Immature natural killer cell (primary cell): ENCODE measurements at regions not wholly inside any gene's neighbourhood (a gene's known extent, or its start where the extent isn't known, plus 50 kb on each side); places are given as distances from the start of the nearest gene placed in this dataset.

Experiments
- DNase-seq, 3 donors: peaks; one replicate each; pipeline ENCODE4 v3.0.0; 2022; ENCODE audit warnings: mixed read lengths in 1 of 3
- H3K27ac Mint-ChIP-seq, 6 donors: one replicate each; pipeline ENCODE4 v1.8.0; 2020; ENCODE audit warnings: mixed read lengths in 6 of 6, mild to moderate bottlenecking in 5 of 6, inconsistent platforms in 4 of 6, moderate library complexity in 3 of 6
- H3K27me3 Mint-ChIP-seq, 3 donors: one replicate each; pipeline ENCODE4 v1.8.0; 2020 to 2021; ENCODE audit warnings: low read depth in 3 of 3, mild to moderate bottlenecking in 3 of 3, mixed read lengths in 3 of 3, moderate library complexity in 3 of 3, inconsistent platforms in 1 of 3
- H3K36me3 Mint-ChIP-seq, 3 donors: one replicate each; pipeline ENCODE4 v1.8.0; 2020; ENCODE audit warnings: mixed read lengths in 3 of 3, inconsistent platforms in 2 of 3, mild to moderate bottlenecking in 2 of 3
- H3K4me1 Mint-ChIP-seq, 2 donors: one replicate each; pipeline ENCODE4 v1.8.0; 2020; ENCODE audit warnings: inconsistent platforms in 2 of 2, mild to moderate bottlenecking in 2 of 2, mixed read lengths in 2 of 2, moderate library complexity in 1 of 2
- H3K4me3 Mint-ChIP-seq, 5 donors: one replicate each; pipeline ENCODE4 v1.8.0; 2020; ENCODE audit warnings: mild to moderate bottlenecking in 5 of 5, mixed read lengths in 5 of 5, inconsistent platforms in 3 of 5, moderate library complexity in 3 of 5
- H3K9me3 Mint-ChIP-seq, 6 donors: one replicate each; pipeline ENCODE4 v1.8.0; 2020; ENCODE audit warnings: mild to moderate bottlenecking in 6 of 6, mixed read lengths in 6 of 6, inconsistent platforms in 4 of 6, moderate library complexity in 3 of 6

DNA sequence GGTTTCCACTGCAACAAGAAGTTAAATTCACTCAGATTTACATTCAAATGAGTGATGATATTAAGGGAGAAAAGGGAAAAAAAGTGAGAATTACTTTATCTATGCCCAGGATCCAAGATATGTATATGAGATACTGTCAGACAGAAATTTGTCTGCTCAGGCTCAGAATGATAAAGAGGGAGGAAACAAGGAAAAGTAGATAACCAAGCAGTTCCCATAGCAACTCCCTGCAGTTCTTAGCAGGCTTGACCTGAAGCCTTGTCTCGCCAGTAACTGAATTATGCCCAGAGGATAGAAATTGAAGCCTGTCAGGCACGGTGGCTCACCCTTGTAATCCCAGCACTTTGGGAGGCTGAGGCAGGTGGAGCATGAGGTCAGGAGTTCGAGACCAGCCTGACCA lies 304.4 kb downstream of the TLE1 start:
- Mint-ChIP-seq H3K27me3 (peaks cover 0 to 3% (median 0%) of the 10 kb centered on the region in 3 donors), H3K9me3 (no peaks in the 10 kb centered on the region), H3K27ac (no peak overlapping the region), H3K4me1 (peaks cover 2 to 10% of the 10 kb centered on the region in 2 donors), H3K36me3 (no peaks in the 10 kb centered on the region), H3K4me3 (no peak overlapping the region)
- DNase-seq: no peak

DNA sequence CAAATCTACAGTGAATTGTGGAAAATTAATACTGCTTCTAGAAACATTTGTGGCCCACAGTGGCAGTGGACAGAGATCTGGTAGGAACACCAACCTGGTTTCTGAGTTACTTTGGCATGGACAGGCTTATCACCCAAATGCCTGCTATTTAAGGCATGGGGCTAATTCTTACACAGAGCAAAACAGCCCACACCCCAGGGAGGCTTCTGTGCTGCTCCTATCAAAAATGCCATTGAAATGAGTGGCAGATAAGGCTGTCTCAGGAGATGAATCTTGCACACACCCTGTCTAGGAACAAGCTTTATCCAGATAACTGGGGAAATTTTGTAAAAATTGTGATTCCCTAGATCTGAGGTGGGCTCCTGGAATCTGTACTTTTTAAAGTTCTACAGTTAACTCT lies 307.1 kb downstream of the TLE1 start:
- H3K27me3 Mint-ChIP-seq: peaks cover 0 to 3% (median 0%) of the 10 kb centered on the region in 3 donors
- H3K4me3 Mint-ChIP-seq: no peak overlapping the region
- no peak for DNase-seq
- H3K9me3 Mint-ChIP-seq: peaks cover 0 to 2% (median 0%) of the 10 kb centered on the region in 6 donors
- no peaks in the 10 kb centered on the region for H3K36me3 Mint-ChIP-seq
- no peak overlapping the region for H3K27ac Mint-ChIP-seq
- peaks cover 2 to 10% of the 10 kb centered on the region in 2 donors for H3K4me1 Mint-ChIP-seq

DNA sequence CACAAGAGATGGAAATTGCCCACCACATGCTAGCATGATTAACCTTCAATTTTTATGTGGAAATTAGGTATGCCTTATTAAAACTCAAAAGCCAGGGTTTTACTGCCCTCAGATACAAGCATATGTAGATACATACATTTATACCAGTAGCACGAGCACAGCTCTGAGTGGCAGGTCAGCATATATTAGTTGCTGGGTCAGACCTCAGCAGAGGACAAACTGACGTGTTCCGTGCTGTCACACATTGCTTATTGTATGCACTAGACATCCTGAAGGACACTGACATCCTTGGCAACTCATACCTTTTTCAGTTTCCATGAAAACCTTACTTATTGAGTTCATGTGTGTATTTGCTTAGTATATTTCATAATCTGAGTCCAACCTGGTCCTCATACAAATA lies 307.7 kb downstream of the TLE1 start:
- H3K27me3 Mint-ChIP-seq: peaks cover 0 to 3% (median 0%) of the 10 kb centered on the region in 3 donors
- H3K36me3 Mint-ChIP-seq: no peaks in the 10 kb centered on the region
- DNase-seq: no peak
- no peak overlapping the region for H3K4me3 Mint-ChIP-seq
- H3K4me1 Mint-ChIP-seq: peaks cover 2 to 10% of the 10 kb centered on the region in 2 donors
- H3K27ac Mint-ChIP-seq: no peak overlapping the region
- peaks cover 0 to 2% (median 0%) of the 10 kb centered on the region in 6 donors for H3K9me3 Mint-ChIP-seq

DNA sequence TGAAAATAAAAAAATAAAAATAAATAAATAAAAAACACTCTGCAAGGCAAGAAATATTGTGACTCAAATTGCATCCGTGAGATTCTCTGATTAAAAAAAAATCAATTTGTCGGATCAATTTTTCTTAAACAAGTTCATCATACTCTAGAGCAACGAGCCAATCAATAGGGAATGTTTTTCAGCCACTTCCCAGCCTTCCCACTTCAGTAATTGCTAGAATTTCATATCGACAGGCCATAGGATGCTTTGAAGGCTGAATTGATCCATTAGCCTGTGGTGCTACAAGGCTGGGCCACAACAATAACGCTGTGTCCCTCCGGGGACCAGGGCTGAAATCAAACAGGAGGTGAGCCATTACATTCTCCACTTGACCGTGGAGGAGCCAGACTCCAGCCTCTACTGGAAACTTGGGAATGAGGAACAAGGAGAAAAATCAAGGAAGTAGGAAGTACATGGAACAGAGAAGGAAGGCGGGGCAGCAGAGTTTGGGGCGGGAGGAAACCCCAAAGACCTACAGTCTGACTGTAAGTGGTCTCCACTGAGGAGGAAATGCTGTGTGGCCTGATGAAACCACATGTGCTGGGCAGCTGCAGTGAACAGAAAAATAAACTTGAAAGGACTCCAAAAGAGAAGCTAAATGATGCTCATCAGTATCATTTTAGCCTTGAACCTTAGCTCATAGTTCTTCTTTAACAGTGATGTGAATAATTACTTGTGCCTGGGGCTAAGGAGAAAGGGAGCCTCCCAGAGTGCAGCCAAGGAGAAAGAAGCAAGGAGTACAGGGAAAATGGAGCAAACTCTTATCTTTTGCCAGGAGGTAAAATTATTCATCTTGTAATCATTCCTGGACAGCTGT lies 308.6 kb downstream of the TLE1 start:
- peaks cover 0 to 2% (median 0%) of the 10 kb centered on the region in 6 donors for H3K9me3 Mint-ChIP-seq
- H3K27ac Mint-ChIP-seq: no peak overlapping the region
- H3K36me3 Mint-ChIP-seq: no peaks in the 10 kb centered on the region
- peaks cover 2 to 10% of the 10 kb centered on the region in 2 donors for H3K4me1 Mint-ChIP-seq
- DNase-seq: no peak
- H3K4me3 Mint-ChIP-seq: no peak overlapping the region
- peaks cover 0 to under 1% (median 0%) of the 10 kb centered on the region in 3 donors for H3K27me3 Mint-ChIP-seq

DNA sequence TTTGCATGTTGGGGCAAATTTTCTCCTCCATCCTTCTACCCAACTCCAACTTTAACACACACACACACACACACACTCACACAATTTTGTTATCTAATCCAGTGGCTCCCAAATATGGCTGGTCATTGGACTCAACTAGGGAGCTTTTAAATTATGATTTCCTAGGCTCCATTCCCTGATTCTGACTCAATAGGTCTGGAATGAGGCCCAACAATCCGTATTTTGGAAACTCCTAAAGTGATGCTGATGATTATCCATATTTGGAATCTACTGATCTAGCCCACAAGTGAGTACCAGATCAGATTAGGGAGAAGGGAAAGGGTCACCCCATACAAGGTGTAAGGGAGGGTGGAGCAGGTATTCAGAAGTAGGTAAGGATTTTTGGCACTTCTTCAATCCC lies 309.7 kb downstream of the TLE1 start:
- H3K27ac Mint-ChIP-seq: no peak overlapping the region
- H3K36me3 Mint-ChIP-seq: no peaks in the 10 kb centered on the region
- DNase-seq: no peak
- H3K4me3 Mint-ChIP-seq: no peak overlapping the region
- H3K4me1 Mint-ChIP-seq: peaks cover 2 to 10% of the 10 kb centered on the region in 2 donors
- H3K9me3 Mint-ChIP-seq: peaks cover 0 to 2% (median 0%) of the 10 kb centered on the region in 6 donors
- peaks cover 0 to 4% (median 0%) of the 10 kb centered on the region in 3 donors for H3K27me3 Mint-ChIP-seq

DNA sequence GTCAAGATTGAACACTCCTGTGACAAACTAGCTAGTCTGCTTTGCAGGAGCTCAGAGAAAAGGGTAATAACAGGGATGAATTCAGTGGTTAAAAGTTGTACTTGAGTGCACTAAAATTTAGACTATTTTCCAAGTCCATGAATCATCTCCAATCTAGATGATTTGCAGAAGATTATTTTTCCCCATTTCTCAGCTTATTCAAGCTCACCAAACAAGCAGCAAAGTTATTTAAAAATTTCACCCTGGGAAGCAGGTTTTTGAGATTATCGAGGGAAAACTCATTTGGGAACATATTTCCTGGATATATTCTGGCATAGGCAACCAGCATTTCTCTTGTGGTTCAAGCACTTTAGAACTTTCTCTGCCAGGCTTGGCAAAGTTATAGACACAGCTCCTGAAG lies 311.4 kb downstream of the TLE1 start:
- Mint-ChIP-seq H3K4me3 (no peak overlapping the region), H3K9me3 (peaks cover 0 to 2% (median 0%) of the 10 kb centered on the region in 6 donors), H3K36me3 (no peaks in the 10 kb centered on the region), H3K27me3 (peaks cover 0 to 4% (median 0%) of the 10 kb centered on the region in 3 donors), H3K4me1 (peaks cover 2 to 10% of the 10 kb centered on the region in 2 donors), H3K27ac (no peak overlapping the region)
- no peak for DNase-seq

DNA sequence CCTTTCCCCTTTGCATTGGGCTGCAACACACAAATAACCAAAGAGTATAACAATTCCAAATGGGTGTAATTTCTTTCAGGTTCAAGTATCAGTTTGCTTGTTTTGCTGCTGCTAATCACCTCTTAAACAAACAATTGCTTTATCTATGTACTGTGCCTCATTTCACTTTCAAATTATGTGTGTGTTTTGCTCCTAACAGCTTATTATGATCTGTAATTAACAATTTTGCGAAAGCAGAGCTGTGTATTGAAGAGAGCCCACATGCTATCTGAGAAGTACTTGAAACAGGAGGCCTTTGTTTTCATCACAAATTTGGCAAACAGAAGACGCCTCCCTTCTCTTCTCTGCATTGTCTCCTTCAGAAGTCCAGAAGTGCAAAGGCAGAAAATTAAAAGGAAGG lies 312.0 kb downstream of the TLE1 start:
- Mint-ChIP-seq H3K27ac (no peak overlapping the region), H3K9me3 (peaks cover 0 to 2% (median 0%) of the 10 kb centered on the region in 6 donors), H3K4me3 (no peak overlapping the region), H3K36me3 (no peaks in the 10 kb centered on the region), H3K27me3 (peaks cover 0 to 4% (median 0%) of the 10 kb centered on the region in 3 donors), H3K4me1 (peaks cover 2 to 10% of the 10 kb centered on the region in 2 donors)
- no peak for DNase-seq

DNA sequence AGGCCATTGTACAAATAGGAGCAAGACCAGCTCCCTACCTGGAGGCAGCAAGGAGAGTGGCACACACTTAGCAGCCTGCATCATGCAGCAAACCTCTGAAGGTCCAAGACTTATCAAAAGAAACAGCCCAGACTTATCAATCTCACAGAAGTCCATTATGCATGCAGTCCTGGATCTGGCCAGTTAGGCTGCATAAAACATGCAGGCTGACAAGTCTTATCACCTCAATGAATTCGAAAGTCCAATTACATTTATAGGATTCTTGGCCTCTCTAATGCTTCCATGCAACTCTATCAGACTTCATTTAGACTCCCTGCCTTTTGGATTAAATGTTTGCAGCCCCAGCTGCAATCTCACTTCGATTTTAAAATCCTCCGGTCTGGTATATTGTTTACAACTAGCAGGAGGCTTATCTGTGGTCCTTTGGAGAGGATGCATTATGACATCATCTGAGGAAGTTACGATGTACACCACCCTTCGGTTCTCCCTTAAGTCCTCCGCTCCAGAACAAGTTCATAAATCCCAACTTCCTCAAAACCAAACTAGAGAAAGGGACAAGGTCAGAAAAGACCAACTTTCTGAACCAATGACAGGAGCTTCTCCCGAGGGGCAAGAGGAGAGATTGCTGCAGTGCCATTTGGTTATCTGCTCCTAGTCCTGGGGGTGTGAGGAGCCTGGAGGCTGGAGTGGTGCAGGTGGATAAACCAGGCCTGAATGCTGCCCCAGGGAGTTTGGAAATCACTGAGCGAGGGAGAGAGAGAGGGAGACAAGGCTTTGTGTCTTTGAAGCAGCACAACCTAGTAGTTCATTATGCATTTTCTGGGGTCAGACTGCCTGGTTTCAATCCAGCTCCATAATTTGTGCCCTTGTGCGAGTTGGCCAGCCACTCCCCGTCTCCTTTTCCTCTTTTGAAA lies 313.9 kb downstream of the TLE1 start:
- H3K36me3 Mint-ChIP-seq: no peaks in the 10 kb centered on the region
- no peak for DNase-seq
- no peak overlapping the region for H3K27ac Mint-ChIP-seq
- peaks cover 0 to 4% (median 0%) of the 10 kb centered on the region in 3 donors for H3K27me3 Mint-ChIP-seq
- H3K9me3 Mint-ChIP-seq: peaks cover 0 to 2% (median 0%) of the 10 kb centered on the region in 6 donors
- no peak overlapping the region for H3K4me3 Mint-ChIP-seq
- peaks cover 0 to under 1% of the 10 kb centered on the region in 2 donors for H3K4me1 Mint-ChIP-seq

DNA sequence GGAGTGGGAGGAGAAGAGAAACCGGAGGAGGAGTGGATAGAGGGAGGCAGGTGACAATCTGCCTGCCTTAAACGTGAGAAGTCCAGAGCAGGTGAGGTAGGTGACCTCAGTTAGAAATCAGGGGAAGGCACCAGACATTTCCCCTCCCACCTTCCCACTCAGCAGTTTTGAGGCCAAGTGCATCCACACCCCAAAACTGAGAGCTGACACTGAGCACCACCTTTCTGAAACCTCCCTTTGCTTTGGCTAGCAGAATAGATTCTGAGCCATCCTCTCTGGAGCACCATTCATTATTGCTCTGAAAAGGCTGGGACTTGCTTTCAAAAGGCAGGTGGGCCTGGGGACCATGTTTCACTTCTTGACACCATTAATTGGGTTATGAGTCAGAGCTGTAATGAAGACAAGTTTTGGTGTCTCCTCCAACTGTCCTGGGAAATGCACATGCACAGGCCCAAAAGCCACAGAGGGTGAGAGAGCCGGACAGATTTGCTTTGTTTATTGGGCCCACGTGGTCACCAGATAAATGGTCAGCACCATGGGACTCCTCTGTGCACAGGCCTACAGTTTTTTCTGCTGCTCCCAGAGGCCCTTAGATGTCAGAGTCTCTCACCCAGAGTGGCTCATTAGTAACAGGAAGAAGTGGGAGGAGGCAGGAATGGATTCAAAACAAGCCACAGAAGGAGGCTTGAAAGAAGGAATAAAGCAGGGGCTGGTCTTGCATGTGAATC lies 314.7 kb downstream of the TLE1 start:
- H3K4me3 Mint-ChIP-seq: no peak overlapping the region
- H3K27ac Mint-ChIP-seq: no peak overlapping the region
- no peaks in the 10 kb centered on the region for H3K36me3 Mint-ChIP-seq
- no peak for DNase-seq
- no peaks in the 10 kb centered on the region for H3K4me1 Mint-ChIP-seq
- peaks cover 0 to 2% (median 0%) of the 10 kb centered on the region in 6 donors for H3K9me3 Mint-ChIP-seq
- H3K27me3 Mint-ChIP-seq: peaks cover 0 to 4% (median 0%) of the 10 kb centered on the region in 3 donors

DNA sequence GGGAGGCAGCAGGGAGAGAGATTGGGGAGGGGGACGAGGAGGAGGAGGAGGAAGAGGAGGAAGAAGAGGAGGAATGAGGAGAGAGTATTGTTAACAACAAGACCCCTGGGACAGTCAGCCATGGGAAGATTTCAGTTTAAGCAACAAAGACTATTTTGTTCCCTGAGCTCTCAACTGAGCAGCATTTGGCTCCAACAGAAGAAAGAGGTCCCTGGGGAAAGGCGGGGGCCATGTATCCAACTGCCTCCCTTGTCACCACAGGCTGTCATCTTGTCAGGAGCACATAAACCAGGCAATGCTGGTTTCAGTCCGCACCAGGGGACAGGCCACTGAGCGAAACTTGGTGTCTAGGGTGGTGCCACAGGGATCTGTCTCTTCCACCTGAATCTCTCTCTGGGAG lies 316.1 kb downstream of the TLE1 start:
- no peak overlapping the region for H3K4me3 Mint-ChIP-seq
- H3K36me3 Mint-ChIP-seq: no peaks in the 10 kb centered on the region
- H3K9me3 Mint-ChIP-seq: no peaks in the 10 kb centered on the region
- no peak overlapping the region for H3K27ac Mint-ChIP-seq
- no peak for DNase-seq
- H3K27me3 Mint-ChIP-seq: peaks cover 0 to 4% (median 0%) of the 10 kb centered on the region in 3 donors
- H3K4me1 Mint-ChIP-seq: no peaks in the 10 kb centered on the region

DNA sequence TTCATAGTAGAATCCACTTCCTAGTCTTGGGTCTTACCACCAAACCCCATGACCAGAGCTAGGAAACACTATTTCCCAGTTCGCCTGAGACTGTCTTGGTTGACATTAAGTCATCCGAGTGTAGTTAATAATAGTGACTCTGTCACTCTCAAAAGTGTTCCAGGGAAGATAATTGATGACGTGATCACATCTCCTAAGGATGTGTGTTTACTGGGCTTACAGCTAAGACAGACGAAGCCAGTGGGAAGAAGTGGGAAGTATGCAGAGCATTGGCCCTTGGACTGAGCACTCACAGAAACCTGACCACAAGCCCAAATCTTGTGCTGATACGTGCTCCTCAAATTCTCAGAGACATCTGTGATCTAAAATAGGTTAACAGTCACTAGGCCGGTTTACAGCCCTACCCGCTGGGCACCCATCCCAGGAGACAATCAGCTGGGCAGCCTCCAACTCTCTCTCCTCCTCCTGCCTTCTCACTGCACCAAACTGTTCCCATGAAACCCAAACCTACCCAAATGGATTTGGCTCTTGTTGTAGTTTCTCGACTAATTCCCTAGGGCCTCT lies 316.6 kb downstream of the TLE1 start:
- Mint-ChIP-seq H3K27me3 (peaks cover 0 to 4% (median 1%) of the 10 kb centered on the region in 3 donors), H3K9me3 (no peaks in the 10 kb centered on the region), H3K27ac (no peak overlapping the region), H3K4me1 (no peaks in the 10 kb centered on the region), H3K36me3 (no peaks in the 10 kb centered on the region), H3K4me3 (no peak overlapping the region)
- DNase-seq: no peak

DNA sequence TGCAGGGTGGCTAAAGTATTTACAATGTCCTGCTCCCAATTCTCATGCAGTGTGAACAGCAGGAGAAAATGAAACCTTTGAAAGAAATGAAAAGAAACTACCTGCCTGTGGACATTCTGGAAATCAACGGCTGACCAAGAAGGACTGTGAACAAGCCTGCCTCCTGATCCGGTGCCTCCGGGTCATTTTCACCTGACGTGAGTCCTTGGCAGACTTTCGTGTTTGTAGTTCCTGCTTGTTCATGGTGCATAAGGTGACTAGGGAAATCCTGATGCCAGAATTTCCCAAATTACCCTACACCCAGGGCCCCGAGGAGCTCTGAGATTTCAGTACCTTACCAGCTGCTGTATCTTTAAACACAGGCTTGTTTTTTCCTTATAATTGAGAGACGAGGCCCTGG lies 317.5 kb downstream of the TLE1 start:
- no peak overlapping the region for H3K27ac Mint-ChIP-seq
- no peaks in the 10 kb centered on the region for H3K4me1 Mint-ChIP-seq
- no peaks in the 10 kb centered on the region for H3K36me3 Mint-ChIP-seq
- peaks cover 0 to 2% (median 0%) of the 10 kb centered on the region in 6 donors for H3K9me3 Mint-ChIP-seq
- peaks cover 0 to 4% (median 1%) of the 10 kb centered on the region in 3 donors for H3K27me3 Mint-ChIP-seq
- no peak overlapping the region for H3K4me3 Mint-ChIP-seq
- no peak for DNase-seq

DNA sequence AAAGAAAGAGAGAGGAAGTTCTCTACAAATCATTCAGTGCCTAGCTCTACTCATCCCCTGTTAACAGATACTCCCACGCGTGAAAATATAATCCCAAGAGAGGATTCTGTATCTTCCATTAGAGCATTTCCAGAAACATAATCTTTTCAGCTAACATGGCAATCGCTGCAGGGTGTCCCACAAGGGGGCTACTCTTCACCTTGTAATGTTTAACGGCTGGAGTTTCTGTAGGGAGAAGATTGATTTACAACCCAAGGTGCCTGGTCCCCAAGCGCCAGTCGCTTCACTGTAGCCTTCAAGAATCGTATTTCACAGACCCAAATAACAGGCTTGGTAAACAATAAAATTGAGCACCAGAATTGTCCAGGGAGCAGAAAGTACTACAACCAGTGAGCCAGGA lies 318.7 kb downstream of the TLE1 start:
- Mint-ChIP-seq H3K27ac (no peak overlapping the region), H3K4me1 (no peaks in the 10 kb centered on the region), H3K4me3 (no peak overlapping the region), H3K9me3 (peaks cover 0 to 5% (median under 1%) of the 10 kb centered on the region in 6 donors), H3K27me3 (peaks cover 0 to 3% (median 1%) of the 10 kb centered on the region in 3 donors), H3K36me3 (no peaks in the 10 kb centered on the region)
- no peak for DNase-seq
